ENCODE measurements at regions not wholly inside any gene's neighbourhood (a gene's known extent, or its start where the extent isn't known, plus 50 kb on each side); places are given as distances from the start of the nearest gene placed in this dataset.

- TF ChIP-seq POLR2AphosphoS5 (IDR thresholded peaks at IDR 0.05; ENCODE audit: low read depth, low read length) (no peak), POLR2A (IDR thresholded peaks at IDR 0.05; ENCODE audit: low read depth, low read length) (no peak), PAX5 (IDR thresholded peaks at IDR 0.05; ENCODE audit: insufficient read depth, low read length, severe bottlenecking) (no peak)
These were observed 204.6 kb downstream of the SEC14L1 start for GRCh38 chr17:77345260-77345910.
